CD4-positive, alpha-beta T cell treated with Interleukin-15 for 1 hour (primary cell): ENCODE measurements at regions not wholly inside any gene's neighbourhood (a gene's known extent, or its start where the extent isn't known, plus 50 kb on each side); places are given as distances from the start of the nearest gene placed in this dataset.

Experiments
- DNase-seq: peaks from one replicate; pipeline ENCODE4 v3.0.0-alpha.2; 2020

- DNase-seq = no peak
These were observed 710.1 kb upstream of the CBLB start for GRCh38 chr3:106578911-106579310.

GRCh38 chr3:106582151-106582550 is 713.3 kb upstream of the CBLB start:
- DNase-seq = no peak

GRCh38 chr3:106587551-106587950 is 718.7 kb upstream of the CBLB start:
- DNase-seq = no peak

- no peak for DNase-seq
These were observed 719.9 kb upstream of the CBLB start for GRCh38 chr3:106588739-106589138.

GRCh38 chr3:106589311-106589942 is 720.6 kb upstream of the CBLB start:
- DNase-seq = no peak

- DNase-seq = no peak
These were observed 721.4 kb upstream of the CBLB start for GRCh38 chr3:106590216-106590615.

GRCh38 chr3:106593381-106593780 is 724.6 kb upstream of the CBLB start:
- DNase-seq = no peak

GRCh38 chr3:106609666-106610301 is 741.0 kb upstream of the CBLB start:
- peak; percentile 41 for DNase-seq

- no peak for DNase-seq
These were observed 741.6 kb upstream of the CBLB start for GRCh38 chr3:106610362-106610959.

GRCh38 chr3:106611116-106611515 is 742.3 kb upstream of the CBLB start:
- no peak for DNase-seq

- DNase-seq = no peak
These were observed 743.0 kb upstream of the CBLB start for GRCh38 chr3:106611841-106612240.

GRCh38 chr3:106616556-106616955 is 747.7 kb upstream of the CBLB start:
- no peak for DNase-seq

GRCh38 chr3:106617276-106617675 is 748.5 kb upstream of the CBLB start:
- no peak for DNase-seq

GRCh38 chr3:106620646-106621045 is 751.8 kb upstream of the CBLB start:
- DNase-seq = no peak

- DNase-seq = no peak
These were observed 753.1 kb upstream of the CCDC54 start for GRCh38 chr3:106624154-106624553.

- no peak for DNase-seq
These were observed 748.8 kb upstream of the CCDC54 start for GRCh38 chr3:106628407-106628806.

- no peak for DNase-seq
These were observed 747.9 kb upstream of the CCDC54 start for GRCh38 chr3:106629215-106629832.

- no peak for DNase-seq
These were observed 745.7 kb upstream of the CCDC54 start for GRCh38 chr3:106631373-106632108.

- no peak for DNase-seq
These were observed 742.0 kb upstream of the CCDC54 start for GRCh38 chr3:106635271-106635670.

- DNase-seq = no peak
These were observed 741.4 kb upstream of the CCDC54 start for GRCh38 chr3:106635826-106636225.

- DNase-seq = no peak
These were observed 736.9 kb upstream of the CCDC54 start for GRCh38 chr3:106640353-106640752.

- no peak for DNase-seq
These were observed 735.1 kb upstream of the CCDC54 start for GRCh38 chr3:106642161-106642560.

- no peak for DNase-seq
These were observed 733.5 kb upstream of the CCDC54 start for GRCh38 chr3:106643684-106644161.
